ENCODE measurements at regions not wholly inside any gene's neighbourhood (a gene's known extent, or its start where the extent isn't known, plus 50 kb on each side); places are given as distances from the start of the nearest gene placed in this dataset.

DNA sequence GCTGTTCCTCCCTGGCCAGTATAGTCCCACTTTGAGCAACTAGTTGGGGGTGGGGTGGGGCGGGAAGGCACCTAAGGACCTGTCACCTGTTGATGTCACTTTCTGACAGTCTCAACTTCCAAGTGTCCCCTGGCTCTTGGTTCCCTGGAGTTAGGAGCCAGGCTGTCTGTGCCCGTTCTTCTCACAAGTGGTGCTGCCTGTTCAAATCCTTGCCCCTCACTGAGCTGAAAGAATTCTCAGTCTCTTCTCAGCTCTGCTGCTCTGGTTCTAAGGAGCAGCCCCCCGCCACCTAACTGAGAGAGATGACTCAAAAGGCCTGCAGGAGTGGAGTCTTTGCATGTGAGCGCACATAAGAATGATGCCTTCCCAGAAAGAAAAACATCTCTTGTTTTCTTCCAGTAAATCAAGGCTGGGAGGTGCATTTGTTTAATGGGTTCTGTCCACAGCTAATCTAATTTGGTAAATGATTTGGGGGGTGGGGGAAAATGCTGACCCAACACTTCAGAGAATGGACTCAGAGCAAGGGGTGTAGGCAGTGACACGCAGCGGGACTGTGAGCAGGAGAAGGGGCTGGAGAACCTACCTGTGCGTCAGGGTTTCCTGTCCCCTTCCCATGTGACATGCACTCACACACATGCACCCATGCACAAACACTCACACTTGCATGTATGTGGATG, 78.2 kb upstream of the NLRP1 start:
- peaks cover 4 to 16% of the 10 kb centered on the region in 2 donors for H3K27me3 Mint-ChIP-seq (ENCODE audit: low read depth in 2 of 2)
- H3K9me3 ChIP-seq (ENCODE audit: control insufficient read depth, insufficient read depth, low read length), result no peaks in the 10 kb centered on the region
- ATAC-seq, result no peak
- 72% methylated on average over 7 of the region's 7 CpGs for WGBS (ENCODE audit: insufficient coverage)
- intact Hi-C loops (cut with micrococcal nuclease), result no loop called here
- no peak for TF ChIP-seq CTCF (IDR thresholded peaks at IDR 0.05)
- H3K27ac Mint-ChIP-seq, result no peak overlapping the region
- no peak overlapping the region for H3K4me3 ChIP-seq (ENCODE audit: low read length)
- H3K36me3 ChIP-seq (ENCODE audit: control insufficient read depth, insufficient read depth, low read length), result no peaks in the 10 kb centered on the region
- no peaks in the 10 kb centered on the region for H3K36me3 Mint-ChIP-seq
- no peaks in the 10 kb centered on the region for H3K9me3 Mint-ChIP-seq
- no peaks in the 10 kb centered on the region for H3K4me1 ChIP-seq (ENCODE audit: control insufficient read depth, insufficient read depth, low read length)
- H3K27me3 ChIP-seq (ENCODE audit: control insufficient read depth, insufficient read depth, low read length), result no peaks in the 10 kb centered on the region
- H3K4me1 Mint-ChIP-seq, result no peaks in the 10 kb centered on the region
- no peak overlapping the region for H3K27ac ChIP-seq (ENCODE audit: low read length)
- no peak overlapping the region for H3K4me3 Mint-ChIP-seq
- DNase-seq, result no peak

DNA sequence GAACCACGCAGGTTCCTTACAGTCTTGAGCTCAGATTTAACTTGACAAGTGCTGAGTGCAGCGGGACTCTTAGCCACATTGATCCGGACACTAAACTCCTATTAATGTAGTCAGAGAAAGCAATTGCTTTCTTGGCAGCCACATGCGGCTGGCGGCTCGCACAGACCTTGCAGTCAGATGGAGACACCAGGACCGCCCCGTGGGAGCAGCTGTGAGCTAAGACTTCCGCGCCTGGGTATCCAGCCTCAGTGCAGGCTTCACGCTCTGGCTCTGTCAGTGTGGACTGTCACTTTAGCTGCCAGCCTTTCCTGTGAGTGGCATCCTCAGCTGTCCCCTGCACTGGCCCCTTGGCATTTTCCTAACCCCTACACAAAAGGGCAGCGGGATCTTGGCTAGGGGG, 80.9 kb upstream of the NLRP1 start:
- no peaks in the 10 kb centered on the region for H3K9me3 Mint-ChIP-seq
- no peaks in the 10 kb centered on the region for H3K4me1 Mint-ChIP-seq
- H3K27me3 ChIP-seq (ENCODE audit: control insufficient read depth, insufficient read depth, low read length), result no peaks in the 10 kb centered on the region
- H3K4me3 ChIP-seq (ENCODE audit: low read length), result no peak overlapping the region
- H3K27ac Mint-ChIP-seq, result no peak overlapping the region
- no peaks in the 10 kb centered on the region for H3K9me3 ChIP-seq (ENCODE audit: control insufficient read depth, insufficient read depth, low read length)
- no peak for TF ChIP-seq CTCF (IDR thresholded peaks at IDR 0.05)
- no peaks in the 10 kb centered on the region for H3K36me3 ChIP-seq (ENCODE audit: control insufficient read depth, insufficient read depth, low read length)
- no peak overlapping the region for H3K27ac ChIP-seq (ENCODE audit: low read length)
- WGBS (ENCODE audit: insufficient coverage), result 77% methylated on average over 12 of the region's 12 CpGs
- DNase-seq (no peak), ATAC-seq (no peak)
- peaks cover 10 to 29% of the 10 kb centered on the region in 2 donors for H3K27me3 Mint-ChIP-seq (ENCODE audit: low read depth in 2 of 2)
- H3K36me3 Mint-ChIP-seq, result no peaks in the 10 kb centered on the region
- no peaks in the 10 kb centered on the region for H3K4me1 ChIP-seq (ENCODE audit: control insufficient read depth, insufficient read depth, low read length)
- intact Hi-C loops (cut with micrococcal nuclease), result no loop called here
- H3K4me3 Mint-ChIP-seq, result no peak overlapping the region

- Mint-ChIP-seq H3K27ac (no peak overlapping the region), H3K36me3 (no peaks in the 10 kb centered on the region), H3K9me3 (no peaks in the 10 kb centered on the region), H3K4me3 (no peak overlapping the region), H3K27me3 (ENCODE audit: low read depth in 2 of 2) (peaks cover 10 to 31% of the 10 kb centered on the region in 2 donors), H3K4me1 (no peaks in the 10 kb centered on the region)
- no peaks in the 10 kb centered on the region for H3K9me3 ChIP-seq (ENCODE audit: control insufficient read depth, insufficient read depth, low read length)
- no peaks in the 10 kb centered on the region for H3K36me3 ChIP-seq (ENCODE audit: control insufficient read depth, insufficient read depth, low read length)
- peak in 1 of 2 donors; percentile 11 for DNase-seq
- intact Hi-C loops (cut with micrococcal nuclease), result no loop called here
- no peak for TF ChIP-seq CTCF (IDR thresholded peaks at IDR 0.05)
- no peak overlapping the region for H3K27ac ChIP-seq (ENCODE audit: low read length)
- no peak overlapping the region for H3K4me3 ChIP-seq (ENCODE audit: low read length)
- no peaks in the 10 kb centered on the region for H3K27me3 ChIP-seq (ENCODE audit: control insufficient read depth, insufficient read depth, low read length)
- ATAC-seq, result no peak
- 46% methylated on average over 6 of the region's 6 CpGs for WGBS (ENCODE audit: insufficient coverage)
- H3K4me1 ChIP-seq (ENCODE audit: control insufficient read depth, insufficient read depth, low read length), result no peaks in the 10 kb centered on the region
Measured at GRCh38 chr17:5667871-5668270, 83.6 kb upstream of the NLRP1 start.

GRCh38 chr17:5668557-5669138, 84.3 kb upstream of the NLRP1 start:
- Histone ChIP-seq H3K36me3 (ENCODE audit: control insufficient read depth, insufficient read depth, low read length) (no peaks in the 10 kb centered on the region), H3K4me1 (ENCODE audit: control insufficient read depth, insufficient read depth, low read length) (no peaks in the 10 kb centered on the region), H3K9me3 (ENCODE audit: control insufficient read depth, insufficient read depth, low read length) (no peaks in the 10 kb centered on the region), H3K27ac (ENCODE audit: low read length) (no peak overlapping the region), H3K4me3 (ENCODE audit: low read length) (no peak overlapping the region), H3K27me3 (ENCODE audit: control insufficient read depth, insufficient read depth, low read length) (no peaks in the 10 kb centered on the region)
- no peak for TF ChIP-seq CTCF (IDR thresholded peaks at IDR 0.05)
- H3K27me3 Mint-ChIP-seq (ENCODE audit: low read depth in 2 of 2), result peaks cover 13 to 35% of the 10 kb centered on the region in 2 donors
- no peaks in the 10 kb centered on the region for H3K36me3 Mint-ChIP-seq
- H3K27ac Mint-ChIP-seq, result no peak overlapping the region
- no peak overlapping the region for H3K4me3 Mint-ChIP-seq
- no peak for ATAC-seq
- no peak for DNase-seq
- no peaks in the 10 kb centered on the region for H3K4me1 Mint-ChIP-seq
- intact Hi-C loops (cut with micrococcal nuclease), result no loop called here
- no peaks in the 10 kb centered on the region for H3K9me3 Mint-ChIP-seq
- 52% methylated on average over 1 of the region's 2 CpGs for WGBS (ENCODE audit: insufficient coverage)
